Stimulated activated CD4-positive, alpha-beta T cell treated with anti-CD3 and anti-CD28 coated beads, Interleukin-15, amount 100 ng/mL, for 1 hour (primary cell): ENCODE measurements at regions not wholly inside any gene's neighbourhood (a gene's known extent, or its start where the extent isn't known, plus 50 kb on each side); places are given as distances from the start of the nearest gene placed in this dataset.

Source experiments
- DNase-seq, 2 donors: peaks; one replicate each; pipeline ENCODE4 v3.0.0-alpha.2; 2020; ENCODE audit warnings: low read depth in 1 of 2, low spot score in 1 of 2

DNA sequence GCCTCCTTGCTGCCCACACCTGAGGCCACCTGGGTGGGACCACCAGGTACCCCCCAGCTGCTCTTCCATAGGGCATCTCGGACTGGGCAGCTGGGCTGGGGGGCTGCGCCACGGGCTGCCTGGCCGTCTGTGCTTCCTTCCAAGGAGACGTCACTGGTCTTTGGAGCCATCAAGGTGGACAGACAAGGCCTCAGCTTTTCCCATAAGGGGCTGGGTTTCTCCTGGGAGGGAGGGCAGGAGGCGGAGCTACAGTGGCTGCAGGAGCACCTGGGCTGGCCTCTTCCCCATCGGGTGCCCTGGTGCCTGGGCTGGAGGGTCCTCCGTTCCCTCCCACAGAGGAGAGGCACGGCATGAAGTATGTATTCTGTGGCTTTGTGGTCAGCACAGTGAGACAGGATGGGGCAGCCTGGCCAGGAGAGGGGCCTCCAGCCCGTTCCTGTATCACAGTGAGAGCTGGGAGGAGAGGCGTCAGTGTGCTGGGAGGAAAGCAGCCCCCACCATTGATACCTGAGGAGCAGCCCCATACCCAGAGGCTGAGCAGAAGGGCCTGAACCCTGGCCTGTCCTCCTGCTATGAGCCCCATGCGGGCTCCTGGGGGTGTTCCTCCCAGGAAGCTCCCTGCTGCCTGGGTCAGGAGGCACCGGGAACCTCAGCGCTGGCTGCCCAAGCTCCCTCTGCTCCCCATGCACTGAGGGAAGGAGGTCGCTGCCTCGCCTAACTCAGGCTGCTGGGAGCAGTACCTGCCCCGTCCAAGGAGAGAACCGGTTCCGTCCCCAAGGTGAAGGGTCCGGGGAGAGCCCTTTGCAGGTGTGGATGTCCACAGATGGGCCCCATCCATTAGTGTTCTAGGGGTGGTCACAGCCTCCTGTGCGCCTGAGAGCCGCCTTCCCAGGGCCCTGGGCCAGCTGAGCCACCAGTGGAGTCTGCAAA is 1075.0 kb downstream of the BRD1 start:
- no peak for DNase-seq

DNA sequence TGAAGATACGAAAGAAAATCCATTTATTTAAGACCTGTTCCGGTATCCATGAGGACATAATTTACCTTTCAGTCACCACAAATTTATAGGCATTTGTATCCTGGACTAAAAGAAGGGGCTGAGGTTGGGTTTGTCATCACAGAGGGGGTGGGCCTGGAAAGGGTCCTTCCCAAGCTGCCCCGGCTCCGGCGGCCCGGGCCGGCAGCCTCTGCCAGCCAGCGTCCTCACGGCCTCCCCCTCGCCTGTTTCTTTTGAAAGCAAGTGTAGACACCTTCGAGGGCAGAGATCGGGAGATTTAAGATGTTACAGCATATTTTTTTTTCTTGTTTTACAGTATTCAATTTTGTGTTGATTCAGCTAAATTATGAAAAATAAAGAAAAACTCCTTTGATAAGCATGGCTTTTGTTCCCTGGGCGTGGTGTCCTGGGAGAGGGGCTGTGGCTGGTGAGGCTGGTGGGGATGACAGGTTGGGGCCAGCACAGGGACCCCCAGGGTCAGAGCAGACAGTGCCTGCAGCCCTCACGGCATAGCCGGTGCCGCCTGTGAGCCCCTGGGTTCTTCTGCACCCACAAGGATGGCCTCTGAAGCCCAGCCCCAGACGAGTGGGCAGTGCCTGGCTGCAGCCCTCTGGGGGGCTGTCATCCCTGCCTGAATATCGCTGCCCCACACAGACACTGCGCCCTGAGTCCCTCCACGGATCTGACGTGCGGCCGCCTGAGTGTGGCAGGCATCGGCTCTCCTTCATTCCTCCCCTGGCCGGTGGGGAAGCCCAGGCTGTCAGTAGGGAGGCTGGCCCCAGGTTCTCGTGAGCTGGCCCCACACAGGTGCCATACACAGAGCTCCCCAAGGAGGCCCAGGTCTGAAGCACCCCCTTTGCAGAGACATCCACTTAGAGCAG is 1075.9 kb downstream of the BRD1 start:
- DNase-seq = no peak

DNA sequence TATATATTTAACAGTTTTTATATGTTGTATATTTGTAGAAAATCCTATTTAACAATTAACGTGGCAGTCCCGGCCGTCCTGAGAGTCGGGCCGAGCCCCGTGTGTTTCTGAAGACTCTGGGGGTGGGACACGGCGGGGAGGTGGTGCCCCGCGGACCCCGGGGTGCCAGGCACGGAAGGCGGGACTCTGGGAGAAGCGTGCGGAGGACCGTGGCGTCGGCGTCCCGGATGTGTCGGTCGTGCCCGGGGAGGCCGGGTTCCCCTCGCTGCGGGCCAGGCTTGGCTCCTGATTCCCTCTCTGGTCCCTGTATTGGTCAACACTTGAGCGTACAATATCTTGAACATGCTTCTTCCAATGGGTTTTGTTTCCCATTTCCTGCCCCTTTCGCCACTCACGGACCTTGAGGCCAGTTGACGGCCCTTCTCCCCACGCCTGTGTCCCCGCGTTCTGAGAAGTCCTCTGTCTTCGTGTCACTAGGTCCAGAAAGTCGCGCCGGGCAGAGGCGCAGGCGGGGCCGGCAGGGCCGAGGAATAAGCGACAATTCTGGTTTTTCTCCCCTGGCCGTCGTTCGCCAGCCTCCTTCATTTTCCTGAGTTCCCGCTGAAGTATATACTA is 1076.7 kb downstream of the BRD1 start:
- DNase-seq = no peak

DNA sequence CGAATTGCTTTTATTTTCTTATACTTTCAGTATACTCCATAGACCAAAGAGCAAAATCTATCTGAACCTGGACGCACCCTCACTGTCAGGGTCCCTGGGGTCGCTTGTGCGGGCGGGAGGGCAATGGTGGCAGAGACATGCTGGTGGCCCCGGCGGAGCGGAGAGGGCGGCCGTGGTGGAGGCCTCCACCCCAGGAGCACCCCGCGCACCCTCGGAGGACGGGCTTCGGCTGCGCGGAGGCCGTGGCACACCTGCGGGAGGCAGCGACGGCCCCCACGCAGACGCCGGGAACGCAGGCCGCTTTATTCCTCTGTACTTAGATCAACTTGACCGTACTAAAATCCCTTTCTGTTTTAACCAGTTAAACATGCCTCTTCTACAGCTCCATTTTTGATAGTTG is 1077.4 kb downstream of the BRD1 start:
- DNase-seq = no peak

DNA sequence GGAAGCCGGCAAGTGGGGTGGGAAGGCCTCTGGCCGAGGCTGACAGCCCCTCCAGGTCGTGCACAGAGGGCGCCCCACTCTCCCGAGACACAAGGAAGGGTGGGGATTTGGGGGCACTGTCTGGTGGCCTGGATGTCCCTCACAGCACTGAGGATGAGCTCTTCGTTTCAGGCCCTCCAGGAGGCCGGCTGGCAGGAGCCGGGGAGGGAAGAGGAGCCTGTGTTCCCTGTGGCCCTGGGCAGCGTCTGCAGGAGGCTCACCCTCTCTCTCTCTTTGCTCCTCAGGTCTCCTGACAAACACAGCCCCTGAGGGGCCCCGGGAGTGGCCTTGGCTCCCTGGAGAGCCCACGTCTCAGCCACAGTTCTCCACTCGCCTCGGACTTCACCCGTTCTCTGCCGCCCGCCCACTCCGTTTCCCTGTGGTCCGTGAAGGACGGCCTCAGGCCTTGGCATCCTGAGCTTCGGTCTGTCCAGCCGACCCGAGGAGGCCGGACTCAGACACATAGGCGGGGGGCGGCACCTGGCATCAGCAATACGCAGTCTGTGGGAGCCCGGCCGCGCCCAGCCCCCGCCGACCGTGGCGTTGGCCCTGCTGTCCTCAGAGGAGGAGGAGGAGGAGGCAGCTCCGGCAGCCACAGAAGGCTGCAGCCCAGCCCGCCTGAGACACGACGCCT is 1078.0 kb downstream of the BRD1 start:
- DNase-seq = no peak

DNA sequence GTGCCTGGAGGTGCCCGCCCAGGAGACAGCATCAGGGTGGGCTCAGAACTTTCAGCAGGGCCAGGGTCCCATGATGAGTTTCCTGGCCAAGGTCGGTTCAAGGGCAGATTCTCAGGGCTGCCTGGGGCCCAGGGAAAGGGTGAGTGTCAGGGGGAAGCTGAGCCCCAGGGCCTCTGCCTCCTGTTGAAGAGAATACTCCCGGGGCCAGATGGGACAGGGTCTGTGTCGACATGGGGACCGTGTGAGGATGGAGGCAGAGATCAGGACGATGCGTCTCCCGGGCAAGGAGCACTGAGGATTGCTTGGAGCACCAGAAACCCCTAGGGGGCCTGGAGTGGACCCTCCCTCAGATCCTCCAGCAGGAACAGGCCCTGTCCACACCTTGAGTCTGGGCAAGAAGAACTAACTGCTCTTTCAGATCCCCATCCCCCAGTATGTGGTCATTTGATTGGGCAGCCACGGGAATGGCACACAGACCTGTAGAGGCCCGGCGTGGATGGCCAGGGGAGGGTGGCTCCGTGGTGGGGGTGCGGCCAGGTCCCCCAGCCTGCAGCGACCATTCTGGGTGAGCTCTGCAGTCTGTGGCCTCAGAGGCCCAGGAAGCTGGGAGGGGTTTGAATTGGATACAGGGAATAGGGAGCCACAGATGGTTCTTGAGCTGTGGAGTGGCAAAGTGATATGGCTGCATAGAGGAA is 1078.7 kb downstream of the BRD1 start:
- DNase-seq = no peak

DNA sequence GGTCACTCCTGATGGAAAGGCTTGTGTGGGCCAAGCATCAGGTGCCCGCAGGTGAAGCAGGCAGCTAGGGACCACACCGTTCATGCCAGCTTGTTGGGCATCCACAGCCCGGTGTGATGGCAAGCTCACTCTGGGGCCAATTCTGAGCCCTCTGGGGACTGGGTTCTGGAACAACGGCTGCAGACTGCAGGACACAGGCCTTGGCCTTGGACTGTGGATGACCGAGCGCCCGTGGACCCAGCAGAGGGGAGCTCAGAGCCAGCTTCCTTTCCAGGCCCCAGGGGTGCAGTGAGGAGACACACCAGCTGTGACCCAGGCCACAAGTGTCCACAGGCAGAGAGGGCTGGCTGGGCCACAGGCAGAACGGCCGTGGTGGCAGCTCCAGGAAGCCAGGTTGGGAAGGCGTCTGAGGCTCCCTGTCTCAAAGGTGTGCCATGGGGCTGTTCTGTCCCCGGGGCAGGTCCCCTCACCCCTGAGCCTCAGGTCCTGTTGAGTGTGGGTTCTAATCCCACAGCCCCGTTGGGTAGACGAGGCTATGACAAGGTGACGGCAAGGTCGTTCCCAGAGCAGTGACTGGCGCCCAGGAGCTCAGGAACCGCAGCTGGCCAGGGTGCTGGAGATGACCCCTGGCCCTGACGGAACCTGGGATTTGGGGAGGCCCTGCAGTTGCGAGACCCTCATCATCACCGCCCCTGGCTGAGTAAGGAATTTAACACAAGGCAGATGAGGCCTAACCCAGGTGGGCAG is 1079.4 kb downstream of the BRD1 start:
- no peak for DNase-seq

DNA sequence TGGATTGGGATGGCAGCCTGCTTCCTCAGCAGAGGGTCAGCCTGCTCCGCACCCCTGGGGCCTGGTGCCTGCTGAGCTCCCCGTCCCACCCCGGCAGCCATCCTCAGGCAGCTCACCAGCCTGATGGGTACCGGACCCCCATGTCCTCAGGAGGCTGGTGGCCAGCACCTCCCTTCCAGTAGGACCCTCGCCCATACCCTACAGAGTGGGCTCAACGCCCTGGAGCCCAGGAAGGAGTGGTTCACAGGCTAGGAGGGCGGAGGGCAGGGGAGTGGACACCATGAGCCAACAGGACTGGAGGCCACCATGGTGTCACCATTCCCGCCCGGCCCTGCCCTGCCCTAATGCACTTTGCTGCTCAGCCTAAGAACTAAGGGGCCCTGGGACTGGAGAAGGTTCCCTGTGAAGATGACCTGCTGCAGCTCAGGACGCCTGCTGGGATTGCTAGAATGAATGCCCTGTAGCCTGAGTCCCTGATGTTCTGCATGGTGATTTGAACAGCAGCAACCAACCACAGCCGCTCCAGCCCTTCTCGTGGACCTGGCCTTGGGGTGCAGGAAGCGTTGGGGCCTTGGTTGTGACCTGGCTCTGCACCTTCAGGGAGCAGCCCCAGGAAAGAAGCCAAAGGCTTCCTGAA is 1080.8 kb downstream of the BRD1 start:
- DNase-seq = no peak

DNA sequence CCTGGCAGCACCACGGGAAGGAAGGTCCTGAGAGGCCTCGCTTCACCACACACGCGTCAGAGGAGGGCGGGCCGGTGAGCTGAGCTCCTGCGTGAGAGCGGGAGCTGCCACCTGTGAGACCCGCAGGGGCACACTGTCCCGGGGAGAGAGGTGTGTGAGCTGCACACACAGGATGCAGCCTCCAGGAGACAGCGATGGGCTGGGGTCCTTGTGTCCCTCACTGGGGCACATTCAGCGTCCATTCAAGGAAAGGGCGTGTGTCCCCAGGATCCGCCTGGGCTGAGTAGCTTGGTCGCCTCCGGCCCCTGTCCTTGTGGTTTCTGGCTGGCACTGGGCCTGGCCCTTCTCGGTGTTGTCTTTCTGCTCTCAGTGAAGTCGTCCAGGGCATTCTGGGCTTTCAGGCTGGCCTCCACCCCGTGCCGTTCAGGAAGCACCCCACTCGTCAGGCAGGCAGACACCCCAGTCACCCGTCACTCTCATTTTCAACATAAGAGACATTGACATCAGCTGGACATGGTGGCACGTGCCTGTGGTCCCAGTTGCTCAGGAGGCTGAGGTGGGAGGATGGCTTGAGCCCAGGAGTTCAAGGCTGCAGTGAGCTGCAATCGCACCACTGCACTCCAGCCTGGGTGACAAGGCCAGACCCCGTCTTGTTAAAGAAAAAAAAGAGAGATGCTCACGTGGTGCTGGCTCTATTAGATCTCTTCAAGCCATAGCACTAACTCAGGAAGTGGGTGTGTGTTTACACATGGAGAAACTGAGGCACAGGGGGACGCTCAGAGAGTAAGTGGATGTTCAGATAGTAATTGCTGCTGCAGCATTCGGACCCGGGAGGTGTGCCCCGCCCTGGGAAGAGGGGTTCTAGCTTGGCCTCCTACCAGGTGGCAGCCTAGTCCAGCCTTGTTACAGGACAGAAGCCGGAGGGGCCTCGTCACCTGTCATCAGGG is 1081.6 kb downstream of the BRD1 start:
- no peak for DNase-seq

DNA sequence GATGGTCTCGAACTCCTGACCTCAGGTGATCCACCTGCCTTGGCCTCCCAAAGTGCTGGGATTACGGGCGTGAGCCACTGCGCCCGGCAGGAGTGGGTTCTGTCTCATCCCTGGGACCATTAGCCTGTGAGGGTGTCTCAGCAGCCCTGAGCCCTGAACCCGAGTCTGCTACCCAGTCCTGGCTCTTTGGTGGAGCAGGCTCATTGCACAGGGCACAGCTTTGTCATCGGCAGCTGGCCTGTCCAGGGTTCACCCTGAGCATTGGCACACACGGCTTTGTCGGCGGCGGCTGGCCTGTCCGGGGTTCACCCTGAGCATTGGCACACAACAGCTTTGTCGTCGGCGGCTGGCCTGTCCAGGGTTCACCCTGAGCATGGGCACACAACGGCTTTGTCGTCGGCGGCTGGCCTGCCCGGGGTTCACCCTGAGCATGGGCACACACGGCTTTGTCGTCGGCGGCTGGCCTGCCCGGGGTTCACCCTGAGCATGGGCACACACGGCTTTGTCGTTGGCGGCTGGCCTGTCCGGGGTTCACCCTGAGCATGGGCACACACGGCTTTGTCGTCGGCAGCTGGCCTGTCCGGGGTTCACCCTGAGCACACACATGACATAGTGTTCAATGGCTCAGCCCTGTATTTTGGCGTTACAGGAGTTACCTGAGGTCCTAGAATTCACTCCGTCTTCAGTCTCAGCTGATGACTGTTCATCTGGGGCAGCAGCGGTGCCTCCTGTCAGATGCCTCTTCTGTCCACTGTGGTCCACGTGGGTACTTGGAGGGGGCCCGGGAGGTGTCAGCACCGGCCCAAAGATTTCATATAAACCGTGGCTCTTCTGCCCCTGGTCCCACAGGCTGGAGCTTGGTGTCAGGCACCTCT is 1082.5 kb downstream of the BRD1 start:
- no peak for DNase-seq

DNA sequence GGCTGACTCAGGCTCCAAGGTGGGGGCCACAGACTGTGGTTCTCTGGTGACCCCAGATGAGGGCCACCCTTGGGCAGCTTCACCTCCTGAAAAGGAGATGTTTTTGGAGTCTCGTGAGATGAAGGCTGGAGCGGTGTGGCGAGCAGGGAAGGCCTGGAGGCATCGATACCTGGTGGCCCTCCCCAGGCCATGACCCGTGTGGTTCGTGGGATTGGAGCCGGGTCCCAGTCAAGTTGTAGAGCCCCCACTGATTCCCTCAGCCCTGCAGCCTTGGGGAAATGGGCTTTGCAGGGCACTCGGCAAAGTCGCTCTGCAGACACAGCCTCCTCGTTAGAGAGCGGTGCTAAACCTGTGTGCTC is 1083.4 kb downstream of the BRD1 start:
- no peak for DNase-seq

DNA sequence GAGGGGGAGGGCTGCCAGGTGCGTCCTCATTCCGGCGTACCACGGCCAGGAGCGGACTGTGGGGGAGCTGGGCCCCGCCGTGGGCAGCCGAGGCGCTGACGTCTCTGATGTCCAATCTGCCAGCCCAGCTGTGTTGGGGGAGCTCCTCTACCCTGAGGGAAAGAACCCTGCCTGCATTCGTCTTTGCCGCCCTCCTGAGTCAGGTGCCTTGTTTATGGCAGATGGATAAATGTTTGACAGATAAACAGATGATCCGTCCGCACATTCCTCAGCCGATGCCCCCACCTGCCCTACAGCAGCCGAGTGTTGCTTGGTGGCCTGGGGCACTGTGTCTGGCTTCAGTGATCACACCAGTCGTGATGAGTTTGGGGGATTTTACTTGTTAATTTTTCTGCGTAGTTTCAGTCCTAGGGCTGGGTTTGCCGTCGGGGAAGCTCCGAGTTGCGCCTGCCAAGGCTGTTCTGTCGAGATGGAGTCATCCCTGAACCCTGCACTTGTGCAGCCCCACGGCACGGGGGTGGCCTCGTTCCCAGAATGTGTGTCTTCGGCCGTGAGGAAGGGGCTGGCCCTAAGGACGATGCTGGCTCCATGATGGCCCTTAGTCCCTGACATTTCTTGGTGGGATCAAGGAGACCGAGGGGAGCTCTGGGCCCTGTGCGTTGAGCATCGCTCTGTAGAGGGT is 1083.9 kb downstream of the BRD1 start:
- DNase-seq = no peak

DNA sequence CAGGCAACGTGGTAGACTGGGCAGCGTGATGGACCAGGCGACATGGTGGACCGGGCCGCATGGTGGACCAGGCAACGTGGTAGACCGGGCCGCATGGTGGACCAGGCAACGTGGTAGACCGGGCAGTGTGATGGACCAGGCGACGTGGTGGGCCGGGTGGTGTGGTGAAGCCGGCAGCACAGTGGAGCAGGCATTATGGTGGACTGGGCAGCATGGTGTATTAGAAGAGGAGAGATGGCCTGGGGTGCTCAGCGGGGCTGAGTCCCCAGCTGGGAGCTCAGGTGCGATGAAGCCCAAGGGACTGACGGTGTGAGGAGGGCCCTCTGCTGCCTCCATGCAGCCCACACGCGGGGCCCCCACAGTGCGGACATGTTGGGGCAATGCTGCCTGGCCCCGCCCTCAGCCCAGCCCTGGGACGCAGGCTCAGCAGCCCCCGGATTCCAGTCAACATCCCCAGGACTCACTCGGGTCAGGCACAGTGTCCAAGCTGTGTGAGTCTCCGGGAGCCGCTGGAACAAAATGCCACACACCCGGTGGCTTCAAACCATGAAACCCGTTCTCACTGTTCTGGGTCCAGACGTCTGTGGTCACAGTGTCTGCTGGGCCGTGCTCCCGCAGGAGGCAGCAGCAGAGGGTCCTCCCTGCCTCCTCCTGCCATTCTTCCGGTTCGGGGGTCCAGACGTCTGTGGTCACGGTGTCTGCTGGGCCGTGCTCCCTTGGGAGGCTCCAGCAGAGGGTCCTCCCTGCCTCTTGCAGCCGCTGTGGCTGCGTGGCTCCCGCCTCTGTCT is 1084.9 kb downstream of the BRD1 start:
- no peak for DNase-seq

DNA sequence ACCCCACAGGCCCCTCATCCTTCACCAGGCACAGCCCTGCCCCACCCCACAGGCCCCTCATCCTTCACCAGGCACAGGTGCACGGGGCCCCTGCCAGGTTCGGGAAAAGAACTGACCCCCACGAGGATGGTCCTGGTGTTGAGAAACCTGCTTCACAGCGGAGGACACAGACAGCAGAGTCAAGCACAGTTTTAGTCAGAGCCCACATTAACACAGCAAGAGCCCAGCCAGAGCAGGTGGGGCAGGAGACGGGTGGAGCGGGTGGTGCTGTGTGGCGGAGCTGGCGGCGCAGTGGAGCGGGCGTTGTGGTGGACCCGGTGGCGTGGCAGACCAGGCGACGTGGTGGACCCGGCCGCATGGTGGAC is 1085.5 kb downstream of the BRD1 start:
- no peak for DNase-seq

DNA sequence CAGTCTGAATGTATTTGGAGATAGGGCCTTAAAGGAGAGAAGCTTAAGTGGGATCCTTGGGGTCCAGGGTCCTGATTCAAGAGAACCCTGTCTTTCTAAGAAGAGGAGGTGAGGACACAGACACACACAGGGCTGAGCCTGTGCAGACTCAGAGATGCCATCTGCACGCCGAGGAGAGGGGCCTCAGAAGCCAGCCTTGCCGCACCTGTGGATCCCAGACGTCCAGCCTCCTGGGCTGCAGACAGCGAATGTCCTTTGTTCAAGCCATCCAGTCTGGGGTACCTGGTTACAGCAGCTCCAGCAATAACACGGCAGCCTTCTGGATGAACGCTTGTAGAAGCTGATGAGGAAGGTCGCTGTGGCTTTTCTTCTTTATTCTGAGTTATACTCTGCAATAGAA is 1086.1 kb downstream of the BRD1 start:
- DNase-seq = no peak
